Activated T-cell treated with anti-CD3 and anti-CD28 coated beads, Interleukin-2, amount 50 U/mL, for 24 hours (primary cell): ENCODE measurements at regions not wholly inside any gene's neighbourhood (a gene's known extent, or its start where the extent isn't known, plus 50 kb on each side); places are given as distances from the start of the nearest gene placed in this dataset.

Experiments
- DNase-seq: peaks from one replicate; pipeline ENCODE4 v3.0.0-alpha.2; 2020
- H3K27ac Mint-ChIP-seq: 2 replicates; pipeline ENCODE4 v1.8.0; 2020; ENCODE audit warnings: mild to moderate bottlenecking, mixed read lengths
- H3K27me3 Mint-ChIP-seq: 2 replicates; pipeline ENCODE4 v1.8.0; 2020; ENCODE audit warnings: mixed read lengths
- H3K36me3 Mint-ChIP-seq: 2 replicates; pipeline ENCODE4 v1.8.0; 2020; ENCODE audit warnings: low read depth, mixed read lengths
- H3K4me1 Mint-ChIP-seq: 2 replicates; pipeline ENCODE4 v1.8.0; 2020; ENCODE audit warnings: low read depth, mixed read lengths
- H3K4me3 Mint-ChIP-seq: 2 replicates; pipeline ENCODE4 v1.8.0; 2020; ENCODE audit warnings: mild to moderate bottlenecking, moderate library complexity, mixed read lengths
- H3K9me3 Mint-ChIP-seq: 2 replicates; pipeline ENCODE4 v1.8.0; 2020; ENCODE audit warnings: mixed read lengths

- Mint-ChIP-seq H3K27me3 (no peaks in the 10 kb centered on the region), H3K36me3 (no peaks in the 10 kb centered on the region), H3K4me1 (no peaks in the 10 kb centered on the region), H3K4me3 (no peak overlapping the region), H3K27ac (no peak overlapping the region), H3K9me3 (peaks cover 4% of the 10 kb centered on the region)
- no peak for DNase-seq
Measured at GRCh38 chr5:28779161-28779754, 1740.9 kb upstream of the CDH9 start.

GRCh38 chr5:28770307-28770706 is 1731.9 kb upstream of the CDH9 start:
- no peak overlapping the region for H3K4me3 Mint-ChIP-seq
- no peaks in the 10 kb centered on the region for H3K27me3 Mint-ChIP-seq
- H3K27ac Mint-ChIP-seq: no peak overlapping the region
- DNase-seq: no peak
- no peaks in the 10 kb centered on the region for H3K36me3 Mint-ChIP-seq
- H3K9me3 Mint-ChIP-seq: peaks cover 3% of the 10 kb centered on the region
- no peaks in the 10 kb centered on the region for H3K4me1 Mint-ChIP-seq

- DNase-seq: no peak
- Mint-ChIP-seq H3K4me3 (no peak overlapping the region), H3K27ac (no peak overlapping the region), H3K27me3 (no peaks in the 10 kb centered on the region), H3K9me3 (peaks cover 2% of the 10 kb centered on the region), H3K36me3 (no peaks in the 10 kb centered on the region), H3K4me1 (no peaks in the 10 kb centered on the region)
Measured at GRCh38 chr5:28766565-28767158, 1728.3 kb upstream of the CDH9 start.

GRCh38 chr5:28751396-28751795 is 1713.0 kb upstream of the CDH9 start:
- Mint-ChIP-seq H3K27me3 (no peaks in the 10 kb centered on the region), H3K36me3 (no peaks in the 10 kb centered on the region), H3K4me1 (no peaks in the 10 kb centered on the region), H3K9me3 (peaks cover 16% of the 10 kb centered on the region), H3K27ac (no peak overlapping the region), H3K4me3 (no peak overlapping the region)
- DNase-seq: no peak

- Mint-ChIP-seq H3K36me3 (no peaks in the 10 kb centered on the region), H3K4me3 (no peak overlapping the region), H3K27me3 (no peaks in the 10 kb centered on the region), H3K9me3 (peaks cover 21% of the 10 kb centered on the region), H3K4me1 (no peaks in the 10 kb centered on the region), H3K27ac (no peak overlapping the region)
- no peak for DNase-seq
Measured at GRCh38 chr5:28750251-28750650, 1711.9 kb upstream of the CDH9 start.

- H3K4me1 Mint-ChIP-seq: no peaks in the 10 kb centered on the region
- no peaks in the 10 kb centered on the region for H3K27me3 Mint-ChIP-seq
- H3K9me3 Mint-ChIP-seq: peaks cover 20% of the 10 kb centered on the region
- no peaks in the 10 kb centered on the region for H3K36me3 Mint-ChIP-seq
- no peak for DNase-seq
- no peak overlapping the region for H3K4me3 Mint-ChIP-seq
- no peak overlapping the region for H3K27ac Mint-ChIP-seq
Measured at GRCh38 chr5:28748446-28748845, 1710.1 kb upstream of the CDH9 start.

- no peaks in the 10 kb centered on the region for H3K27me3 Mint-ChIP-seq
- no peak for DNase-seq
- peaks cover 13% of the 10 kb centered on the region for H3K9me3 Mint-ChIP-seq
- no peaks in the 10 kb centered on the region for H3K36me3 Mint-ChIP-seq
- H3K4me3 Mint-ChIP-seq: no peak overlapping the region
- H3K27ac Mint-ChIP-seq: no peak overlapping the region
- H3K4me1 Mint-ChIP-seq: no peaks in the 10 kb centered on the region
Measured at GRCh38 chr5:28743716-28744110, 1705.3 kb upstream of the CDH9 start.

- Mint-ChIP-seq H3K4me1 (no peaks in the 10 kb centered on the region), H3K9me3 (peaks cover 16% of the 10 kb centered on the region), H3K4me3 (no peak overlapping the region), H3K27ac (no peak overlapping the region), H3K27me3 (no peaks in the 10 kb centered on the region), H3K36me3 (no peaks in the 10 kb centered on the region)
- no peak for DNase-seq
Measured at GRCh38 chr5:28743025-28743715, 1704.8 kb upstream of the CDH9 start.

GRCh38 chr5:28737682-28738081 is 1699.3 kb upstream of the CDH9 start:
- no peaks in the 10 kb centered on the region for H3K27me3 Mint-ChIP-seq

GRCh38 chr5:28737222-28737621 is 1698.8 kb upstream of the CDH9 start:
- no peaks in the 10 kb centered on the region for H3K27me3 Mint-ChIP-seq
- no peak overlapping the region for H3K4me3 Mint-ChIP-seq
- no peak for DNase-seq
- H3K27ac Mint-ChIP-seq: no peak overlapping the region
- H3K4me1 Mint-ChIP-seq: no peaks in the 10 kb centered on the region
- peaks cover 11% of the 10 kb centered on the region for H3K9me3 Mint-ChIP-seq
- no peaks in the 10 kb centered on the region for H3K36me3 Mint-ChIP-seq

More at GRCh38 chr5:28737682-28738081, 1699.3 kb upstream of the CDH9 start:
- peaks cover 10% of the 10 kb centered on the region for H3K9me3 Mint-ChIP-seq
- H3K36me3 Mint-ChIP-seq: no peaks in the 10 kb centered on the region
- no peaks in the 10 kb centered on the region for H3K4me1 Mint-ChIP-seq
- no peak overlapping the region for H3K27ac Mint-ChIP-seq
- H3K4me3 Mint-ChIP-seq: no peak overlapping the region
- DNase-seq: no peak

GRCh38 chr5:28734396-28734795 is 1696.0 kb upstream of the CDH9 start:
- DNase-seq: no peak
- no peaks in the 10 kb centered on the region for H3K27me3 Mint-ChIP-seq
- no peak overlapping the region for H3K27ac Mint-ChIP-seq
- no peaks in the 10 kb centered on the region for H3K36me3 Mint-ChIP-seq
- H3K4me1 Mint-ChIP-seq: no peaks in the 10 kb centered on the region
- H3K4me3 Mint-ChIP-seq: no peak overlapping the region
- peaks cover 14% of the 10 kb centered on the region for H3K9me3 Mint-ChIP-seq

GRCh38 chr5:28729067-28729466 is 1690.7 kb upstream of the CDH9 start:
- no peak overlapping the region for H3K4me3 Mint-ChIP-seq
- H3K9me3 Mint-ChIP-seq: peaks cover 24% of the 10 kb centered on the region
- no peak overlapping the region for H3K27ac Mint-ChIP-seq

GRCh38 chr5:28726815-28727214 is 1688.4 kb upstream of the CDH9 start:
- no peaks in the 10 kb centered on the region for H3K27me3 Mint-ChIP-seq
- no peaks in the 10 kb centered on the region for H3K4me1 Mint-ChIP-seq
- no peaks in the 10 kb centered on the region for H3K36me3 Mint-ChIP-seq
- DNase-seq: no peak
- no peak overlapping the region for H3K4me3 Mint-ChIP-seq
- H3K9me3 Mint-ChIP-seq: peaks cover 24% of the 10 kb centered on the region
- H3K27ac Mint-ChIP-seq: no peak overlapping the region

More at GRCh38 chr5:28729067-28729466, 1690.7 kb upstream of the CDH9 start:
- Mint-ChIP-seq H3K4me1 (no peaks in the 10 kb centered on the region), H3K36me3 (no peaks in the 10 kb centered on the region), H3K27me3 (no peaks in the 10 kb centered on the region)
- no peak for DNase-seq

GRCh38 chr5:28725001-28725400 is 1686.6 kb upstream of the CDH9 start:
- Mint-ChIP-seq H3K4me3 (no peak overlapping the region), H3K9me3 (peaks cover 21% of the 10 kb centered on the region), H3K36me3 (no peaks in the 10 kb centered on the region), H3K27me3 (no peaks in the 10 kb centered on the region), H3K4me1 (no peaks in the 10 kb centered on the region), H3K27ac (no peak overlapping the region)
- no peak for DNase-seq

- DNase-seq: no peak
- H3K27ac Mint-ChIP-seq: no peak overlapping the region
- no peaks in the 10 kb centered on the region for H3K4me1 Mint-ChIP-seq
- no peaks in the 10 kb centered on the region for H3K36me3 Mint-ChIP-seq
- H3K9me3 Mint-ChIP-seq: peaks cover 9% of the 10 kb centered on the region
- no peak overlapping the region for H3K4me3 Mint-ChIP-seq
- H3K27me3 Mint-ChIP-seq: no peaks in the 10 kb centered on the region
Measured at GRCh38 chr5:28714907-28715698, 1676.7 kb upstream of the CDH9 start.
